Activated naive CD4-positive, alpha-beta T cell treated with anti-CD3 and anti-CD28 coated beads for 36 hours (primary cell): ENCODE measurements at regions not wholly inside any gene's neighbourhood (a gene's known extent, or its start where the extent isn't known, plus 50 kb on each side); places are given as distances from the start of the nearest gene placed in this dataset.

Experiments
- CTCF ChIA-PET: fragments of 350-600 bp; sonication (Branson Sonifier 250); formaldehyde crosslinking; loops from one replicate; lab custom pipeline; 2021; ENCODE audit warnings: antibody characterized with exemption; lab: Charles Lee
- DNase-seq: peaks from one replicate; pipeline ENCODE4 v3.0.0-alpha.2; 2020
- H3K27ac Mint-ChIP-seq: one replicate; pipeline ENCODE4 v1.8.0; 2021; ENCODE audit warnings: mild to moderate bottlenecking, mixed read lengths
- H3K27me3 Mint-ChIP-seq: one replicate; pipeline ENCODE4 v1.8.0; 2021; ENCODE audit warnings: low read depth, mixed read lengths
- H3K36me3 Mint-ChIP-seq: one replicate; pipeline ENCODE4 v1.8.0; 2021; ENCODE audit warnings: low read depth, mixed read lengths
- H3K4me1 Mint-ChIP-seq: one replicate; pipeline ENCODE4 v1.8.0; 2021; ENCODE audit warnings: low read depth, mixed read lengths
- H3K4me3 Mint-ChIP-seq: one replicate; pipeline ENCODE4 v1.8.0; 2021; ENCODE audit warnings: mild to moderate bottlenecking, moderate library complexity, mixed read lengths
- H3K9me3 Mint-ChIP-seq: one replicate; pipeline ENCODE4 v1.8.0; 2021; ENCODE audit warnings: mixed read lengths
- intact Hi-C: fragments of 100-400 bp; cut with micrococcal nuclease; formaldehyde crosslinking; loops from one replicate; pipeline ENCODE4 v1.15.1; 2023

DNA sequence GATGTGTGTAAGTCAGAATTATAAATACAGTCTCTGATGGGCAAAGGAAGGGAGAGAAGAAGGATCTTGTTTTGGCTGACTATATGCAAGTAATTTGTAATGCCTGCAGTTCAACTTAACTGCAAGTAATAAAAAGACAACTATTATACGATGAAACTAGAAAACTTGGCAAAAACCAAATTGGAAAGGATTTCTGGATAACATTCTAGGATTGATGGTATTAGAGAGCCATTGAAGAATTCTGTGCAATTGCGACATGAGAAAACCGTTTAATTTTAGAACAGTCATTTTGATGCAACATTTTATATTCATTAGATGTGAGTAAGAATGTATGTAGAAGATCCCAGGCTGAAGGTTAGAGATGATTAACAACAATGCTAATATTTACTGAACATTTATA is 1334.1 kb downstream of the EFNB2 start:
- intact Hi-C loops = no loop called here
- CTCF ChIA-PET = no interaction called here
- peaks cover 14% of the 10 kb centered on the region for H3K27me3 Mint-ChIP-seq
- H3K9me3 Mint-ChIP-seq = peaks cover 2% of the 10 kb centered on the region
- DNase-seq = no peak
- H3K27ac Mint-ChIP-seq = no peak overlapping the region
- H3K4me1 Mint-ChIP-seq = no peaks in the 10 kb centered on the region
- H3K36me3 Mint-ChIP-seq = no peaks in the 10 kb centered on the region
- H3K4me3 Mint-ChIP-seq = no peak overlapping the region

DNA sequence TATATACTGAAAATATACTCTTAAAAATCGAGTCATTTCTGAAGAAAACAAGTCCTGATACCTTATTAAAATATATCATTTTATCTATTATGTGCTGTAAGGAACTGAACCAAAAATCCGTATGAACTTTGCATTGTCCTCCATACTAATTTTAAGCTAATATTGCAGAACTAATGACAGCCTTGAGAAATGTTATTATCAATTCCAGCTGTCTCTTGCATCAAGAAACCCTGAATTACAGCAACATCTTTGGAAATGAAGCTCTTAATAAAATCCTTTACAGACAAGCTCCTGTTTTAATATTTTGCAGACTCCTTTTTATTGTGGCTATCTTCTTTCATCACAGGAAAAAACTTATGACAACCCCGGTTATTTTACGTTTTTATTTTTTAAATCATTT is 1335.3 kb downstream of the EFNB2 start:
- Mint-ChIP-seq H3K36me3 (no peaks in the 10 kb centered on the region), H3K27me3 (peaks cover 14% of the 10 kb centered on the region), H3K4me1 (no peaks in the 10 kb centered on the region), H3K9me3 (peaks cover 2% of the 10 kb centered on the region), H3K27ac (no peak overlapping the region), H3K4me3 (no peak overlapping the region)
- CTCF ChIA-PET = no interaction called here
- no peak for DNase-seq
- intact Hi-C loops = no loop called here

DNA sequence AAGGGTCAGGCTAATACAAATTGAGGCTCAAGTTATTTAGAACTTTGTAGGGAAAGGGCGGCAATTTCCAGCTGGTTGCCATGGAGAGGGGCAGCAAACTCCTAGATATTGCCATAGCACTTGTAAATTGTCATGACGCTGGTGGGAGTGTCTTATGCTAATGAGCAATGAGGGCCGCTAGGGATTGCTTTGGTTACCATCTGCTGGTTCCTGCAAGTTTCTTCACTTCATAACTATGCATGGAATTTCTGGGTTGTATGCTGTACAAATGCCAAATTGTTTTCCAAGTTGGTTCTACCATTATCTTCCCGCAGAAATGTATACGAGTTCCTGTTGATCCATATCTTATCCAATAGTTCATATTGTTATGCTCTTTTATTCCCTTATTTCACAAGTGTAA is 1339.4 kb downstream of the EFNB2 start:
- no peak overlapping the region for H3K27ac Mint-ChIP-seq
- intact Hi-C loops = no loop called here
- no peaks in the 10 kb centered on the region for H3K9me3 Mint-ChIP-seq
- H3K36me3 Mint-ChIP-seq = no peaks in the 10 kb centered on the region
- DNase-seq = no peak
- no peaks in the 10 kb centered on the region for H3K4me1 Mint-ChIP-seq
- CTCF ChIA-PET = no interaction called here
- H3K4me3 Mint-ChIP-seq = no peak overlapping the region
- peaks cover 5% of the 10 kb centered on the region for H3K27me3 Mint-ChIP-seq

DNA sequence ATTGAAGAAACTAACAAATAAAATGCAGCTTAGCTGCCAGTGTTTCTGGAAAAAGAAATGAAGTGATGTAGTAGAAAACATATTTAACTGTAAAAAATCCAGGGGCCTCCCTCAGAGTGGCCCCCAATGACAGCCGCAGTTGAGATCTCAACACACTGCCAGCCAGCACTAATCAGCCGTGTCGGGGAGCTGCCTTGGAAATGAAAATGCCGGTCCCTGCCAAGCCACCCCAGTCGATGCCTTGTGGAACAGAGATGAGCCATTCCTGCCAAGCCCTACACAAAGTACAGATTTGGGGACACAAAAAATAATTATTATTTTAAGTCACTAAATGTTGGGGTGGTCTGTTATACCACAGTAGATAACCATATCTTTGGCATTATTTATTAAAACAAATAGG is 1342.4 kb downstream of the EFNB2 start:
- Mint-ChIP-seq H3K4me1 (no peaks in the 10 kb centered on the region), H3K4me3 (no peak overlapping the region), H3K27ac (no peak overlapping the region), H3K36me3 (no peaks in the 10 kb centered on the region), H3K27me3 (peaks cover 3% of the 10 kb centered on the region), H3K9me3 (no peaks in the 10 kb centered on the region)
- intact Hi-C loops = no loop called here
- CTCF ChIA-PET = no interaction called here
- no peak for DNase-seq

DNA sequence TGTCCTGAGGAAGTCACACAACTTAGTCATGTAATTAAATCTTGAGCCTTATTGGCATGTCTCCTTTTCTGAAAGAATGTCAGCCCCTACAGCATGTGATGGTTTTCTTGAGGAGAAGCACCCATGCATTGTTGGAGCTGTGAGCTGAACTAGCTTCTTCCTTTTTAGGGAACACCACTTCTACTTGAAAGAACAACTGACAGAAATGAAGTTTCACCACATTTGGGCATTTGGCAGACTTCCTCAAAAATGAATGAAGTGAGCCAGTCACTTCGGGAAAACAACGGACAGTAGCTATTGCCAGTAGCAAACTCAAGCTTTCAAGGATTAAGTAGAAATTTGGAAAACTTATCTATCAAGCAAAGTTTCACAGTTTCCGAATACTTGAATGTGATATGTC is 1351.3 kb downstream of the EFNB2 start:
- no peak for DNase-seq
- Mint-ChIP-seq H3K36me3 (no peaks in the 10 kb centered on the region), H3K4me3 (no peak overlapping the region), H3K27ac (no peak overlapping the region), H3K27me3 (no peaks in the 10 kb centered on the region), H3K4me1 (no peaks in the 10 kb centered on the region), H3K9me3 (no peaks in the 10 kb centered on the region)
- CTCF ChIA-PET = no interaction called here
- intact Hi-C loops = no loop called here

DNA sequence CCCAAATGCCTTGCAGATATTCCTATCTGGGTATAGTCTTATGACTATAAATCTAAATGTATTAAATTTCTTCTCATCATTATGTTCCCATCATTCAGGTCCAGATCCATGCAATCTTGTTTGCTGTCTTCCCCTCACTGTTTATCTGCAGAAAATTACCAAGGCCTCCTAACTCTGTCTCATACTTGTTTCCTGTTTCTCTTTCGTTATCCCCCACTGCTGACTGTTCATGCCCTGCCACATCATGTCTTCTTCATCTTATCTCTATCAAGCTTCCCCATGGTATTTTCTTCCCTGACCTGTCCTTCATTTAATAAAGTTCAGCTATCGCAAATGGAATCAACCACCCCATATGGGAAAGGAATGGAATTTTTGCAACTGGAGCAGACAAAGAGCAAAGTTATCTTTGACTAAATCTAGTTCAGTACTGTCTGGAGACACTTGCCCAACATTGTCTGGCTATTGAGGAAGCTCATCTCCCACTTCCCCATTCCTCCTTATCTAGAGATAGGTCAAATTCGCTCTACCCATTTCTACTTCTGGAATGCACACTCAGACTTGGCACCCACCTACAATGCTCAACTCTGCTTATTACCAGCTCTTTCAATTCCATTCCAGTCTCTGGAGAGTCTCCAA is 1358.1 kb downstream of the EFNB2 start:
- intact Hi-C loops = no loop called here
- CTCF ChIA-PET = no interaction called here
- Mint-ChIP-seq H3K4me1 (peaks cover 4% of the 10 kb centered on the region), H3K4me3 (no peak overlapping the region), H3K27ac (no peak overlapping the region), H3K9me3 (no peaks in the 10 kb centered on the region), H3K27me3 (peaks cover 3% of the 10 kb centered on the region), H3K36me3 (no peaks in the 10 kb centered on the region)
- no peak for DNase-seq

DNA sequence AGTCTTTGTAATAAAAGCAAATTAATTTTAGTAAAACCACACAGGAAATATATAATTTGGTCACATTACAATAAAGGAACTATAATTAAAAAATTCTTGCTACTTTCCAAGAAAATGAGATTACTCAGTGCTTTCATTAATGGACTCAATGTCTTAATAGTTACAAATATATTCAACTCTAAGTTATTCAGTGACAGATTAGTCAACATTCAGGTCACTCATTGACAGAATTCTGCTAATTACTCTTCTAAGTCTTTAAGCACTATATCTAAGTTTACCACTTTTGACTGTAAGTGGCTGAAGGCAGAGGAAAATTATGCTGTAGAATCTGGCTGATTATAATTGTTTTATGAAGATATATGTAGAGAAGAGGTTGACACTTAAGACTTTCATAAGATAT is 1365.0 kb downstream of the EFNB2 start:
- Mint-ChIP-seq H3K4me3 (no peak overlapping the region), H3K36me3 (no peaks in the 10 kb centered on the region), H3K4me1 (no peaks in the 10 kb centered on the region), H3K27ac (no peak overlapping the region), H3K9me3 (no peaks in the 10 kb centered on the region), H3K27me3 (peaks cover 10% of the 10 kb centered on the region)
- intact Hi-C loops = no loop called here
- CTCF ChIA-PET = interaction anchor here (1.2 to 1.5 kb wide), 2 partner anchors 29 to 397 kb away, joined by 3 to 4 read pairs; no protein-coding TSS in a partner anchor
- DNase-seq = no peak

DNA sequence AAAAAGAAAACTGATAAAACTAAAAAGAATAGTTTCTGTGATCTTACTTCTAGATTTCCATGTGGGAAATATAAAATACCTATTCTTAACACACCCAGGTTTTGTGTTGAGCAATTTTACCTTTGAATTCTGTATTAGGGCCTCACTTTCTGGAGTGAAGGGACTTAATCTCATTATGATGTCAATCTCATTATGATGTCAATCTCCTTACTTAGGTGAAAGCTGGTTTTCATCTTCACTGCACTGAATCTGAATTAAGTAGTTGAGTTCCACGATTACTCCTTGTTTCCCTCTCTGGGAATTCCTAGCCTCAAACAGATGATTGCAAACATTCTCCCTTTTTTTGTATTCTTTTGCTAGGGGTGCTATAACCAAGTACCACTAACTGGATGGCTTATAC is 1367.2 kb downstream of the EFNB2 start:
- intact Hi-C loops = no loop called here
- Mint-ChIP-seq H3K4me3 (no peak overlapping the region), H3K27me3 (peaks cover 10% of the 10 kb centered on the region), H3K27ac (no peak overlapping the region), H3K9me3 (no peaks in the 10 kb centered on the region), H3K4me1 (no peaks in the 10 kb centered on the region), H3K36me3 (no peaks in the 10 kb centered on the region)
- DNase-seq = no peak
- CTCF ChIA-PET = no interaction called here

DNA sequence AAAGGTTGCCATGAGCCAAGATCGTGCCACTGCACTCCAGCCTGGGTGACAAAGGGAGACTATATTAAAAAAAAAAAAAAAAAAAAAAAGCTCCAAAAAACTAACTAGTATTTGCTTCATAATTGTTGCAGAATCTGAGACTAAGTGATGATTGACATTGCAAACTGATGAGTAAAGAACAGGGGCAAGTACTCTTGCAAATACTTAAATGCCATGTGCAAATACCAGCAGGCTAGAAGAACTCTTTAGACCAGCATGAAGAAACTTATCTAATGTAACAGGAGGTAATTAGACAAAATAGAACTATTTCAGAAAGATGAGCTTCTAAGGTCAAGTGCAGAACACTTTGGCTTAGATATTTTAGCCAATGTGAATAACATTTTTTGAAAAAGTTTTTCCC is 1368.1 kb downstream of the EFNB2 start:
- no peak overlapping the region for H3K27ac Mint-ChIP-seq
- intact Hi-C loops = no loop called here
- peaks cover 10% of the 10 kb centered on the region for H3K27me3 Mint-ChIP-seq
- no peak for DNase-seq
- CTCF ChIA-PET = no interaction called here
- no peak overlapping the region for H3K4me3 Mint-ChIP-seq
- H3K4me1 Mint-ChIP-seq = no peaks in the 10 kb centered on the region
- H3K36me3 Mint-ChIP-seq = no peaks in the 10 kb centered on the region
- no peaks in the 10 kb centered on the region for H3K9me3 Mint-ChIP-seq

DNA sequence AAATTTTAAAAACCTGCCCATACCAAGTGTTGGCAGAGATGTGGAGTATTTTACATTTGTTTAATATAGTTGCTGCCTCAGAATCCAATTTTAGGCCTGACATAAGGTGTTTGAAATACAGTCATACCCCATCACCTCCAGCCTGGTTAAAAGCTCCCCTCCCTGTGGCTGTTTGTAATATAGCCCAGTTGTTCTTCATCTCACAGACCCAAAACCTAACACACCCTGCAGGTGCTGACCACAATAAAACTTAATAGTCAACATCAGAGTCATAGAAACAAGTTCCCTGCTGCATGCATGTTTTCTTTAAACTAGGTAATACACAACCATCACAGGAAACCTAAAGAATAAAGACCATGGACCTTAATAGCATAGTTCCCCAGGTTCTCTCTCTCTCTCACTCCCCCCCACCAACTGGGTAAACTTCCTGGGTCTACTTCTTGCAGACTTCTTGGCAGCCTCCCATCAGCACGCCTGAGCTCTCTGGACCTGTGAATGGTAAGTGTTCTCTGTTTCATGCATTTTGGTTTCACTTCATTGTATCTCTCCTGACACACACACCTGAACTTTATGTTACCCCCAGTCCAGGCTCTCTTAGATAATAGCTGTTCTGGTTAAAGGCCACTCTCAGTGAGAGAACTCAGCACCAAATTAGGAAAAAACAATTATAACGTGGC is 1369.9 kb downstream of the EFNB2 start:
- CTCF ChIA-PET = no interaction called here
- no peak for DNase-seq
- H3K4me3 Mint-ChIP-seq = no peak overlapping the region
- H3K27me3 Mint-ChIP-seq = peaks cover 20% of the 10 kb centered on the region
- H3K27ac Mint-ChIP-seq = no peak overlapping the region
- H3K4me1 Mint-ChIP-seq = no peaks in the 10 kb centered on the region
- H3K9me3 Mint-ChIP-seq = no peaks in the 10 kb centered on the region
- intact Hi-C loops = no loop called here
- no peaks in the 10 kb centered on the region for H3K36me3 Mint-ChIP-seq

DNA sequence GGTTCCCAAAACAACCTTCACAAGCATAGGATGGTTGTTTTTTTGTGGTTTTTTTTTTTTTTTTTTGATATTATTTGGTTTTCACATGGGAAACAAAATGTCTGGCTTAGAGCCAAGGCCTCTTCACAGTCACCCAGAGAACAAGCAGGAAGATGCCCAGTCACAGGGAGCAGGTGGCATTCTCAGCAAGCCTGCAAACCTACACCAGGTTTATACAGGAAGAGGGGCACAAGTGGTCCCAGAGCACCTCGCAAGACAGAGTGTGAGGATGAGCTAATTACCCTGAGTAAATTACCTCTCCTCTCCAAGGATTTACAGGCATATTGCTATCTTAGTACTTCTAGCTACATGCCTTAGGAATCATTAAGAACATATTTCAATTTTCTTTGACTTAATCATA is 1375.6 kb downstream of the EFNB2 start:
- no peak overlapping the region for H3K4me3 Mint-ChIP-seq
- H3K4me1 Mint-ChIP-seq = no peaks in the 10 kb centered on the region
- H3K36me3 Mint-ChIP-seq = no peaks in the 10 kb centered on the region
- no peaks in the 10 kb centered on the region for H3K9me3 Mint-ChIP-seq
- H3K27ac Mint-ChIP-seq = no peak overlapping the region
- CTCF ChIA-PET = no interaction called here
- no peak for DNase-seq
- H3K27me3 Mint-ChIP-seq = peaks cover 13% of the 10 kb centered on the region
- intact Hi-C loops = no loop called here

DNA sequence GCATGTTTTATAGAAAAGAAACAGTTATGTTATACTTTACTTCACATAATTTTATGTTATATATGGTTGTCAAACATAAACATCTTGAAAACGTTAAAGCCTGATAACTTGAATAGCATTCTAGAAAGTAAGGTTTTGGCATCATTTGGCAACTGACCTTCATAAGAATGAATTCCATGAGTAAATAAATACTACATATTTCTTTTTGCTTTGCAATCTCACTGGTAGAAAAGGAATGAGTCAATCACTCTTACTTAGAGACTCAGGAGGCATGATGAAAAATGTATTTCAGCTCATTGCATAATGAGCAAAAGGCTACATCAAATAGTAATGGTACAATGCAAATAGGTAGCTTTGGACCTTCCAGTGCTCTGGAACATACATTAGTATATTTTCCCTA is 1381.9 kb downstream of the EFNB2 start:
- Mint-ChIP-seq H3K9me3 (no peaks in the 10 kb centered on the region), H3K27me3 (peaks cover 14% of the 10 kb centered on the region), H3K27ac (no peak overlapping the region), H3K4me3 (no peak overlapping the region), H3K36me3 (no peaks in the 10 kb centered on the region), H3K4me1 (no peaks in the 10 kb centered on the region)
- intact Hi-C loops = no loop called here
- no peak for DNase-seq
- CTCF ChIA-PET = no interaction called here

DNA sequence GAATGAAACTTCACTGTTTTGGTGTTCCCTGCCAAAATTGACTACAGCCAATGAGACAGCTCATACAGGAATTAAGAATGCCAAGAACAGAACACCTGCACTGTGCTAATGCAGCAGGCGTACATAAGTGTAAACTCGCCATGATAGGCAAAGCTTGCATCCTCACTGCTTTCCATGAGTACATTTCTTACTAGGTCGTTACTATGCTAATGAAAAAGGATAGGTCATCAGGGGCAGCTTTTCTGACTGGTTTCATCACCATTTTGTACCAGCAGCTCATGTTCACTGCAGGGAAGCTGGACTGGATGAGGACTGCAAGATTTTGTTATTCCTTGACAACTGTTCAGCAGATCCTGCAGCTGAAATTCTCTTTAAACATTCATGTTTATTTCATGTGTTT is 1383.8 kb downstream of the EFNB2 start:
- CTCF ChIA-PET = interaction anchor here (0.6 kb wide), 1 partner anchor 80 kb away, joined by 4 read pairs; no protein-coding TSS in a partner anchor

More for the DNA sequence above, 1383.8 kb downstream of the EFNB2 start:
- intact Hi-C loops = no loop called here
- Mint-ChIP-seq H3K9me3 (no peaks in the 10 kb centered on the region), H3K4me3 (no peak overlapping the region), H3K27me3 (peaks cover 14% of the 10 kb centered on the region), H3K27ac (no peak overlapping the region), H3K36me3 (no peaks in the 10 kb centered on the region), H3K4me1 (no peaks in the 10 kb centered on the region)
- no peak for DNase-seq
